ENCODE measurements at regions not wholly inside any gene's neighbourhood (a gene's known extent, or its start where the extent isn't known, plus 50 kb on each side); places are given as distances from the start of the nearest gene placed in this dataset.

DNA sequence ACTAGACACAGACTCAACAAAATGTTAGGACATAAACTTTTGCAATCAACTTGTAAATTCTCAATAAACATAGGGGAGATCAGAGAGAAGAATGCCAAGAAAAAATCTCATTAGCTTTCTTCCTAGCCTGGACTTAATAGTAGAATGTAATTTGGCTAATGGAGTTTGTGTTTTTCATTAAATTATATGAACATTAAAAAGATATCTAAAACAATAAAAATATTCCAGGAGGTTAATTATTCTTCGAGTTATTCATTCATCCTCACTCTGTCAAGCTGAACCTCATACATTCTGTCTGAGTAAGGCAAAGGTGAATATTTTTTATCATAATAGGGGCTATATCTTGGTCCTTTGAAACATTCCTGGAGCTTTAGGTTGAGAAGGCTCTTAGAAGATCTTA lies 551.9 kb upstream of the TBX3 start:
- no peaks in the 10 kb centered on the region for H3K36me3 Mint-ChIP-seq (ENCODE audit: low read depth, unreplicated experiment)
- TF ChIP-seq CTCF (IDR thresholded peaks at IDR 0.05; ENCODE audit: unreplicated experiment): no peak
- no peak overlapping the region for H3K4me3 Mint-ChIP-seq (ENCODE audit: unreplicated experiment)
- no peak for DNase-seq (ENCODE audit: low spot score)
- H3K9me3 Mint-ChIP-seq (ENCODE audit: unreplicated experiment): no peaks in the 10 kb centered on the region
- no peaks in the 10 kb centered on the region for H3K27me3 Mint-ChIP-seq (ENCODE audit: unreplicated experiment)
- H3K4me1 Mint-ChIP-seq (ENCODE audit: unreplicated experiment): no peaks in the 10 kb centered on the region
- no peak overlapping the region for H3K27ac Mint-ChIP-seq (ENCODE audit: unreplicated experiment)

- H3K4me1 Mint-ChIP-seq (ENCODE audit: unreplicated experiment): no peaks in the 10 kb centered on the region
- TF ChIP-seq CTCF (IDR thresholded peaks at IDR 0.05; ENCODE audit: unreplicated experiment): no peak
- no peaks in the 10 kb centered on the region for H3K36me3 Mint-ChIP-seq (ENCODE audit: low read depth, unreplicated experiment)
- no peak overlapping the region for H3K27ac Mint-ChIP-seq (ENCODE audit: unreplicated experiment)
- no peaks in the 10 kb centered on the region for H3K9me3 Mint-ChIP-seq (ENCODE audit: unreplicated experiment)
- H3K27me3 Mint-ChIP-seq (ENCODE audit: unreplicated experiment): no peaks in the 10 kb centered on the region
- H3K4me3 Mint-ChIP-seq (ENCODE audit: unreplicated experiment): no peak overlapping the region
- no peak for DNase-seq (ENCODE audit: low spot score)
These were observed 550.0 kb upstream of the TBX3 start for GRCh38 chr12:115233891-115234543.

GRCh38 chr12:115232455-115233156 lies 548.6 kb upstream of the TBX3 start:
- H3K27ac Mint-ChIP-seq (ENCODE audit: unreplicated experiment): no peak overlapping the region
- H3K4me3 Mint-ChIP-seq (ENCODE audit: unreplicated experiment): no peak overlapping the region
- H3K4me1 Mint-ChIP-seq (ENCODE audit: unreplicated experiment): no peaks in the 10 kb centered on the region
- no peak for TF ChIP-seq CTCF (IDR thresholded peaks at IDR 0.05; ENCODE audit: unreplicated experiment)
- H3K27me3 Mint-ChIP-seq (ENCODE audit: unreplicated experiment): no peaks in the 10 kb centered on the region
- no peaks in the 10 kb centered on the region for H3K9me3 Mint-ChIP-seq (ENCODE audit: unreplicated experiment)
- no peak for DNase-seq (ENCODE audit: low spot score)
- H3K36me3 Mint-ChIP-seq (ENCODE audit: low read depth, unreplicated experiment): no peaks in the 10 kb centered on the region

GRCh38 chr12:115230606-115231005 lies 546.6 kb upstream of the TBX3 start:
- no peak for DNase-seq (ENCODE audit: low spot score)
- no peaks in the 10 kb centered on the region for H3K36me3 Mint-ChIP-seq (ENCODE audit: low read depth, unreplicated experiment)
- no peak overlapping the region for H3K4me3 Mint-ChIP-seq (ENCODE audit: unreplicated experiment)
- no peak for TF ChIP-seq CTCF (IDR thresholded peaks at IDR 0.05; ENCODE audit: unreplicated experiment)
- no peak overlapping the region for H3K27ac Mint-ChIP-seq (ENCODE audit: unreplicated experiment)
- H3K27me3 Mint-ChIP-seq (ENCODE audit: unreplicated experiment): peaks cover 1% of the 10 kb centered on the region
- no peaks in the 10 kb centered on the region for H3K9me3 Mint-ChIP-seq (ENCODE audit: unreplicated experiment)
- H3K4me1 Mint-ChIP-seq (ENCODE audit: unreplicated experiment): no peaks in the 10 kb centered on the region

DNA sequence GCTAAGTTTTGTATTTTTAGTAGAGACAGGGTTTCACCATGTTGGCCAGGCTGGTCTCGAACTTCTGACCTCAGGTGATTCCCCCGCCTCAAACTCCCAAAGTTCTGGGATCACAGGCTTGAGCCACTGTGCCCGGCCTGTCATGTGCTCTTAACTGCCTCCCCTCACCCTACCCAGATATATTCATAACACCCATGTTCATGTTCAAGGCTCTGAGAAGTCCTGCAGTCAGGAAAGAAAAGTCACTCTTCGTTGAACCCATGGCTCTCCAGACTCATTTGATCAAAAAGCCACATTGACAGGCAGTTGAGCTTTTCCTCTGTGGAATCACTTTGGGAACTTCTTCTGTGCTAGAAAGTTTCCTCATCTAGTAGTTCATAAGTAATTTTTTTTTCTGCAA lies 545.5 kb upstream of the TBX3 start:
- Mint-ChIP-seq H3K36me3 (ENCODE audit: low read depth, unreplicated experiment) (no peaks in the 10 kb centered on the region), H3K9me3 (ENCODE audit: unreplicated experiment) (no peaks in the 10 kb centered on the region), H3K27me3 (ENCODE audit: unreplicated experiment) (peaks cover 3% of the 10 kb centered on the region), H3K4me3 (ENCODE audit: unreplicated experiment) (no peak overlapping the region), H3K27ac (ENCODE audit: unreplicated experiment) (no peak overlapping the region), H3K4me1 (ENCODE audit: unreplicated experiment) (no peaks in the 10 kb centered on the region)
- DNase-seq (ENCODE audit: low spot score): no peak
- no peak for TF ChIP-seq CTCF (IDR thresholded peaks at IDR 0.05; ENCODE audit: unreplicated experiment)
